ENCODE measurements at regions not wholly inside any gene's neighbourhood (a gene's known extent, or its start where the extent isn't known, plus 50 kb on each side); places are given as distances from the start of the nearest gene placed in this dataset.

DNA sequence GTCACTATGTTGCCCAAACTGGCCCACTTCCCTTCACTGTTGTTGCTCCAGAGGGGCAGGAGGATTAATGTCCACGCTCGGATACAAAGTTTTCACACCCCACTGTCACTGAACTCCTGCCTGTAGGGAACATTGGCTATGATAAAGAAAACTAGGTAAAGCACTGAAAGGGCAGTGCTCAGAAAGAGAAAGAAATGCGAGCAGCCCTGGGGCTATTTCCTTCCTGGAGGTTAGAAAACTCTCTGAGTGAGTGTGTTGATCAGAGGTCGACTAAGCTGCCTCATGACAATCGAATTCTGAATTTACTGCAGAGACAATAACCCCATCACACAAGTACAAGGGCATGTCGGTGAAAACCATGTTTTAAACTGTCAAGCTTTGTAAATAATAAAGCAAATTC, 227.2 kb upstream of the PITRM1 start:
- no peak for TF ChIP-seq RARB (CRISPR knock-in tag; IDR thresholded peaks at IDR 0.05)
- no peak for TF ChIP-seq CSDC2 (CRISPR knock-in tag; IDR thresholded peaks at IDR 0.05)
- no peak for TF ChIP-seq TOX (CRISPR knock-in tag; IDR thresholded peaks at IDR 0.05; ENCODE audit: borderline replicate concordance)
- no peak for TF ChIP-seq ZFP30 (CRISPR knock-in tag; IDR thresholded peaks at IDR 0.05)
- TF ChIP-seq TCF4 (CRISPR knock-in tag; IDR thresholded peaks at IDR 0.05; ENCODE audit: borderline replicate concordance), result no peak
- TF ChIP-seq ESRRG (CRISPR knock-in tag; IDR thresholded peaks at IDR 0.05), result no peak
- TF ChIP-seq, protein P1, sequence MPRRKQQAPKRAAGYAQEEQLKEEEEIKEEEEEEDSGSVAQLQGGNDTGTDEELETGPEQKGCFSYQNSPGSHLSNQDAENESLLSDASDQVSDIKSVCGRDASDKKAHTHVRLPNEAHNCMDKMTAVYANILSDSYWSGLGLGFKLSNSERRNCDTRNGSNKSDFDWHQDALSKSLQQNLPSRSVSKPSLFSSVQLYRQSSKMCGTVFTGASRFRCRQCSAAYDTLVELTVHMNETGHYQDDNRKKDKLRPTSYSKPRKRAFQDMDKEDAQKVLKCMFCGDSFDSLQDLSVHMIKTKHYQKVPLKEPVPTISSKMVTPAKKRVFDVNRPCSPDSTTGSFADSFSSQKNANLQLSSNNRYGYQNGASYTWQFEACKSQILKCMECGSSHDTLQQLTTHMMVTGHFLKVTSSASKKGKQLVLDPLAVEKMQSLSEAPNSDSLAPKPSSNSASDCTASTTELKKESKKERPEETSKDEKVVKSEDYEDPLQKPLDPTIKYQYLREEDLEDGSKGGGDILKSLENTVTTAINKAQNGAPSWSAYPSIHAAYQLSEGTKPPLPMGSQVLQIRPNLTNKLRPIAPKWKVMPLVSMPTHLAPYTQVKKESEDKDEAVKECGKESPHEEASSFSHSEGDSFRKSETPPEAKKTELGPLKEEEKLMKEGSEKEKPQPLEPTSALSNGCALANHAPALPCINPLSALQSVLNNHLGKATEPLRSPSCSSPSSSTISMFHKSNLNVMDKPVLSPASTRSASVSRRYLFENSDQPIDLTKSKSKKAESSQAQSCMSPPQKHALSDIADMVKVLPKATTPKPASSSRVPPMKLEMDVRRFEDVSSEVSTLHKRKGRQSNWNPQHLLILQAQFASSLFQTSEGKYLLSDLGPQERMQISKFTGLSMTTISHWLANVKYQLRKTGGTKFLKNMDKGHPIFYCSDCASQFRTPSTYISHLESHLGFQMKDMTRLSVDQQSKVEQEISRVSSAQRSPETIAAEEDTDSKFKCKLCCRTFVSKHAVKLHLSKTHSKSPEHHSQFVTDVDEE (CRISPR knock-in tag; IDR thresholded peaks at IDR 0.05), result no peak
- no peak for TF ChIP-seq ZNF8 (CRISPR knock-in tag; IDR thresholded peaks at IDR 0.05)
- TF ChIP-seq, protein P2, sequence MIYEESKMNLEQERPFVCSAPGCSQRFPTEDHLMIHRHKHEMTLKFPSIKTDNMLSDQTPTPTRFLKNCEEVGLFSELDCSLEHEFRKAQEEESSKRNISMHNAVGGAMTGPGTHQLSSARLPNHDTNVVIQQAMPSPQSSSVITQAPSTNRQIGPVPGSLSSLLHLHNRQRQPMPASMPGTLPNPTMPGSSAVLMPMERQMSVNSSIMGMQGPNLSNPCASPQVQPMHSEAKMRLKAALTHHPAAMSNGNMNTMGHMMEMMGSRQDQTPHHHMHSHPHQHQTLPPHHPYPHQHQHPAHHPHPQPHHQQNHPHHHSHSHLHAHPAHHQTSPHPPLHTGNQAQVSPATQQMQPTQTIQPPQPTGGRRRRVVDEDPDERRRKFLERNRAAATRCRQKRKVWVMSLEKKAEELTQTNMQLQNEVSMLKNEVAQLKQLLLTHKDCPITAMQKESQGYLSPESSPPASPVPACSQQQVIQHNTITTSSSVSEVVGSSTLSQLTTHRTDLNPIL (CRISPR knock-in tag; IDR thresholded peaks at IDR 0.05; ENCODE audit: low read depth), result no peak
- no peak for TF ChIP-seq ZNF70 (CRISPR knock-in tag; IDR thresholded peaks at IDR 0.05)
- TF ChIP-seq SNAI2 (CRISPR knock-in tag; IDR thresholded peaks at IDR 0.05), result no peak
- TF ChIP-seq GLIS3 (CRISPR knock-in tag; IDR thresholded peaks at IDR 0.05), result no peak
- TF ChIP-seq OSR1 (CRISPR knock-in tag; IDR thresholded peaks at IDR 0.05), result no peak
- no peak for ATAC-seq

DNA sequence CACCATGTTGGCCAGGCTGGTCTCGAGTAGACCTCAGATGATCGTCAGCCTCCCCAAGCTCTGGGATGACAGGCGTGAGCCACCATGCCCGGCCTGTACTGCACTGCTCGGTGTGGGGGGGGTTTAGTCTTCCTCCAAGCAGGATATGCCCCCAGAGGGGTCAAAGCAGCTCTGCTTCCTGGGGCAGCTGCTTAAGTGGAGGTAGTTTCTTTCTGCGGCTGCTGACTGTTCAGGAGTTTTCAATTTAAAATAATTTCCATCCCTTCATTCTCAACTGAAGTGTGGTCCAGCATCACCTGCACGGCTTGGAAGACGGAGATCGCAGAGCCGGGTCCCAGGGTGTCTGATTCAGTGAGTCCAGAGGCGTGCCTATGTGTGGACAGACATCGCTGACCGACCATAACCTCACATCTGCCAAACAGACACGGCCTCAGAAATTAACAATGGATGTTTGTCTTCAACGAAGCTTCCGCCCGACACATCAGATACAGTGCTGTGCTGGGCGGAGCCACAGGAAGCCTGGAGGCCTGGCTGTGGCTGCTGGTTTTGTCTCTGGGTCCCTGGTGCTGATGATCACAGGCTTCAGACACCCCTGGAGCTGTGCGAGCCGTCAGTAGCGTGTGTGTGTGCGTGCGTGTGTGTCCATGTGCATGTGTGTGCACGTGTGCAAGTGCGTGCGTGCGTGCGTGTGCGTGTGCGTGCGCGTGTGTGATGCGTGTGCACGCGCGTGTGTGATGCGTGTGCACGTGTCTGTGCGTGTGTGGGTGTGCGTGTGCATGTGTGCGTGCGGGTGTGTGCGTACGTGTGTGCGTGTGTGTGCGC, 226.5 kb upstream of the PITRM1 start:
- peak; percentile 73 for ATAC-seq
- peak; percentile 52; the same call in 1 of the 2 replicates for TF ChIP-seq ARNTL (CRISPR knock-in tag; IDR thresholded peaks at IDR 0.05; ENCODE audit: borderline replicate concordance, low read depth)
- no peak for TF ChIP-seq ZNF70 (CRISPR knock-in tag; IDR thresholded peaks at IDR 0.05)
- no peak for TF ChIP-seq RARB (CRISPR knock-in tag; IDR thresholded peaks at IDR 0.05)
- TF ChIP-seq TCF4 (CRISPR knock-in tag; IDR thresholded peaks at IDR 0.05; ENCODE audit: borderline replicate concordance), result peak; percentile 90; the same call in 1 of the 2 replicates
- TF ChIP-seq, protein P1 (CRISPR knock-in tag; IDR thresholded peaks at IDR 0.05), result peak; percentile 58; the same call in 1 of the 2 replicates
- TF ChIP-seq ESRRG (CRISPR knock-in tag; IDR thresholded peaks at IDR 0.05), result no peak
- 0 out of 2 replicates have a peak, but pooled peaks have one; percentile 22 for TF ChIP-seq ZNF565 (CRISPR knock-in tag; conservative IDR thresholded peaks at IDR 0.05; ENCODE audit: low read depth)

DNA sequence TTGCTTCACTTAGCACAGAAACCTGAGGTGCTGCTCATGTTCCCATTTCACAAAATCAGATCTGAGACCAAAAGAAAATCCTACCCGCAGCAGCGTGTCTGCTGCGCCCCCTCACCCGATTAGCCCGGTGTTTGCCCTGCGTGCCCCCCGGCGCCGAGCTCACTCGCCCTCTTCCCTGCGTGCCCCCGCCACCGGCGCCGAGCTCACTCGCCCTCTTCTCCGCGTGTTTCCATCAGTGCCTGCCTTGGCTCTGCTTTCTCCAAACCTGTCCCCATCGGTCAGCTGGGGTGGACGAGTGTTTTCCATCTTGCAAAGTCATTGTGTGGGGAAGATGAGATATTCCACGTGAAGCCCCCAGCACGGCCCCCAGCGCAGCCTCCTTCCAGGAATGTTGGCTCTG, 225.3 kb upstream of the PITRM1 start:
- TF ChIP-seq ZNF70 (CRISPR knock-in tag; IDR thresholded peaks at IDR 0.05), result no peak
- TF ChIP-seq, protein P2 (CRISPR knock-in tag; IDR thresholded peaks at IDR 0.05; ENCODE audit: low read depth), result no peak
- TF ChIP-seq ZFP3 (CRISPR knock-in tag; IDR thresholded peaks at IDR 0.05), result no peak
- TF ChIP-seq, protein P3, sequence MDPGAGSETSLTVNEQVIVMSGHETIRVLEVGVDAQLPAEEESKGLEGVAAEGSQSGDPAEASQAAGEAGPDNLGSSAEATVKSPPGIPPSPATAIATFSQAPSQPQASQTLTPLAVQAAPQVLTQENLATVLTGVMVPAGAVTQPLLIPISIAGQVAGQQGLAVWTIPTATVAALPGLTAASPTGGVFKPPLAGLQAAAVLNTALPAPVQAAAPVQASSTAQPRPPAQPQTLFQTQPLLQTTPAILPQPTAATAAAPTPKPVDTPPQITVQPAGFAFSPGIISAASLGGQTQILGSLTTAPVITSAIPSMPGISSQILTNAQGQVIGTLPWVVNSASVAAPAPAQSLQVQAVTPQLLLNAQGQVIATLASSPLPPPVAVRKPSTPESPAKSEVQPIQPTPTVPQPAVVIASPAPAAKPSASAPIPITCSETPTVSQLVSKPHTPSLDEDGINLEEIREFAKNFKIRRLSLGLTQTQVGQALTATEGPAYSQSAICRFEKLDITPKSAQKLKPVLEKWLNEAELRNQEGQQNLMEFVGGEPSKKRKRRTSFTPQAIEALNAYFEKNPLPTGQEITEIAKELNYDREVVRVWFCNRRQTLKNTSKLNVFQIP (CRISPR knock-in tag; IDR thresholded peaks at IDR 0.05; ENCODE audit: borderline replicate concordance, low read depth), result no peak
- TF ChIP-seq ISL1 (CRISPR knock-in tag; IDR thresholded peaks at IDR 0.05), result no peak
- TF ChIP-seq OSR1 (CRISPR knock-in tag; IDR thresholded peaks at IDR 0.05), result no peak
- ATAC-seq, result no peak
